Endometrium (tissue), 2 donors: ENCODE measurements at regions not wholly inside any gene's neighbourhood (a gene's known extent, or its start where the extent isn't known, plus 50 kb on each side); places are given as distances from the start of the nearest gene placed in this dataset.

ENCODE experiments used
- FAIRE-seq: peaks from 2 replicates; lab custom pipeline; 2012; peaks lifted over from hg19 to GRCh38; lab: Jason Lieb, UNC
- donor health status: control.
- donor health status: control.

DNA sequence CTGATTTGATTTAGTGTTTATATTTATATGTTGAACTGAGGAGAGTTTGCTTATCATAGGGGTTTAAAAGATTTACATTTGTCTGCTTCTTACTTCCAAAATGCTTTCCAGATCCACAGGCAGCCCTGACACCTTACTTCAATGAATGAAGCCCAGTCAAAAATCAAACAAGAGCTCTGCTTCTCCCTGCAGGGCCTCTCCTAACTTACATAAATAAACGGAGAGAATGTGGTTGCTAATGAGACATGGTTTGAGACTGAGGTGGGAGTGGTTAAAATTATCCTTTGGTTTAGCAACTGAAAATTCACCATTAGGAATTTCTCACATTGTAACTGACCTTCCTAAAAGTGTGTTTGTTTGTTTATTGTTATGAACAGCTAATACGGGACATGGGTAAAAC is 612.3 kb upstream of the FANCL start:
- no peak for FAIRE-seq

DNA sequence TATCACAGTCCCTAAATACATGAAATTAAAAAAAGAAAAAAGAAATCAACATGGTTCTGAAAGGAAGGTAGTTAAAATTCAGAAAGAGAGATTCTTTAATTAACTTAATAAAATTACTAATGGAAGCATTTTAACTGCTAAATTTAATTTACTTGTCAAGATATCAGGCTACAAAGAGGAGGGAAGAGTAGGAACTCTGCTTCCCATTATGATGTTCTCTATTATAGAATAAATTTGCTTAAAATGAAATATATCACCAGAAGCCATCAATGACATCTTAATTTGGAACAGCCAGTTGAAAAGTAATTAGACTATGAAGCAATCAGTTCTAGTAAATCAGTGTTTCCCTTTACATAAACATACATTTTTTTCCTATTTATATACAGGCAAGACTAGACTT is 611.8 kb upstream of the FANCL start:
- FAIRE-seq, result no peak

- FAIRE-seq, result no peak
Observed at GRCh38 chr2:58852243-58852642, 611.1 kb upstream of the FANCL start.

DNA sequence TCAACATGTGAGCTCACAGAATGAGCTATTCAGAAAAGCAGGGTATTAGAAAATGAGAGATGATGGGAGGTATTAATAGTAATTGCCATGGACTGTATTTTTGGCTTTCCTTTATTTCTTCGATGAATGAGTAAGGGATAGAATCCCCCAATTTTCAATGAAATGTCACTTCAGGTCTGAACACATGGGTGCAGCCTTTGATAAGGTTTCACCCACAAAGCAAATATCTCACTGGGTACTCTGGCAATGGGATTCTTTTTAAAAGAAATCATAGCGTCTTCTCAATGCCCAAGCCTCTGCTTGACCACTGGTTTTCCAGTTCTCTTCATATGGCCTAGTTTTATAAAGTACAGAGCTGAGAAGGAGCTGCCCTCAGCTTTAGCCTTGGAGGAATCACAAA is 610.5 kb upstream of the FANCL start:
- FAIRE-seq, result no peak

GRCh38 chr2:58845011-58845410 is 603.9 kb upstream of the FANCL start:
- no peak for FAIRE-seq

DNA sequence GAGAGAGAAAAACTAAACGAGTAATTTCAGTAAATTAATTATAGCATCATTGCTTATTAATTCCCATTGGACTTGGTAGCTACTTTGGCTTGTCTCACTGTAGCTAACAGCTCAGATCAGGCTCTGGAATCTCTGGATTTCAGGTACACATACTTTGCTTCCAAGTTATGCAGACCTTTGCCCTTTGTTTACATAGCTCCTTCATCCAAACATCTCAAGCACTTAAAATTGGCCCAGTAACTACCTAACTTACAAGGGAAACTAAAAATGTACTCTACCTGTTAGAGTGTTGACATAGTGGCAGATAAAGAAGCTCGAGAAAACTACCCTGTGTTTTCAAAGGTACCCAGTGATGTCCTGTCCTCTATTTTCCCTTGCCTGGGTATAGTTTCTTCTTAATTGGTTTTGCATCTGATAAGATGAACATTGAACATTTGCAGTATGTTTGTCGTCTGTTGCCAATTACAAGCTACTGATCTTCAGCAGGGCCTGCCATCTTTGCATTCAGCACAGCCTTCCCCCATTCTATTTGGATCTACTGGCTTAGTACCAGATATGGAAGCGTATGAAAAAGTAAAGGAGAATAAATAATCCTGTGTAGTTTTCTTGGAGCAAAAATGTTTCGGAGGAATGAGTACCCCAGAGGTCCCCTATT is 601.5 kb upstream of the FANCL start:
- no peak for FAIRE-seq

GRCh38 chr2:58834404-58834803 is 593.3 kb upstream of the FANCL start:
- no peak for FAIRE-seq

- no peak for FAIRE-seq
Observed at GRCh38 chr2:58826795-58827194, 585.7 kb upstream of the FANCL start.

- no peak for FAIRE-seq
Observed at GRCh38 chr2:58812771-58813344, 571.7 kb upstream of the FANCL start.

GRCh38 chr2:58805126-58805525 is 564.0 kb upstream of the FANCL start:
- FAIRE-seq, result no peak

- no peak for FAIRE-seq
Observed at GRCh38 chr2:58803192-58803591, 562.1 kb upstream of the FANCL start.

DNA sequence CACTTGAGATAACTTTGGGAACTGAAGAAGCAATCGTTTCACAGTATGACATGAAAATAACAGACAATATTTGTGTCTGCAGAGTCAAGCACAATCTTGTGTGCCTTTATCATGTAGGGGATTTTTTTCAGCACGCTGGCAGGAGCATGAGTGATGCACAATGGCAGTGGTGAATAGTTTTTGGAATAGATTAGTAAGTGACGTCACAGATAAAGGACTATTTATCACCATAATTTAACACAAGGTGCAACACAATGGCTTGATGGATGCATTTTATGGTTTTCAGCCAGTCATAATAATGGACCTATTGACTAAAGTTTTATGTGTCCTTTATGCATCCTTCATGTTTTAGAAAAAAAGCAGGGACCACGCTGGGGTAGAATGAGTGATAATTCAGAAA is 559.8 kb upstream of the FANCL start:
- no peak for FAIRE-seq

GRCh38 chr2:58798676-58799208 is 557.6 kb upstream of the FANCL start:
- no peak for FAIRE-seq

- FAIRE-seq, result no peak
Observed at GRCh38 chr2:58796239-58796910, 555.2 kb upstream of the FANCL start.

- no peak for FAIRE-seq
Observed at GRCh38 chr2:58794916-58795315, 553.8 kb upstream of the FANCL start.

DNA sequence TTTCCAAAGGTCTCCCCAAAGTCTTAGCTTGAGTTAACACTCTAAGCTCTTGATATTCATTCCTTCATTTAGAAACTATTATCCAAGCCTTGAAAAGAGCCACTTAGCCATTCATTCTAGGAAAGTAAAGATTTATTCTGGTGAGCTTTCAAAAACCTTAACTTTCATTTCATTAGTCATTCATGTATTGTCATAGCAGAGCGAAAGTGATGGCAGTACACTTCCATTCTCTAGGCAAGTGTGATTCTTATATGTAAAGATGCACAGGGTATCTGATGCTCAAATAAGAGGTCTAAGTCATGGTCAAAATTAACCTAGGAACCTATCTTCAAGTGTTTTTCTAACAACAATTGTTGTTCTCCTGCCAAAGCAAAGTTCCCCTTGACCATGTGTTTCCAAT is 553.0 kb upstream of the FANCL start:
- FAIRE-seq, result no peak

DNA sequence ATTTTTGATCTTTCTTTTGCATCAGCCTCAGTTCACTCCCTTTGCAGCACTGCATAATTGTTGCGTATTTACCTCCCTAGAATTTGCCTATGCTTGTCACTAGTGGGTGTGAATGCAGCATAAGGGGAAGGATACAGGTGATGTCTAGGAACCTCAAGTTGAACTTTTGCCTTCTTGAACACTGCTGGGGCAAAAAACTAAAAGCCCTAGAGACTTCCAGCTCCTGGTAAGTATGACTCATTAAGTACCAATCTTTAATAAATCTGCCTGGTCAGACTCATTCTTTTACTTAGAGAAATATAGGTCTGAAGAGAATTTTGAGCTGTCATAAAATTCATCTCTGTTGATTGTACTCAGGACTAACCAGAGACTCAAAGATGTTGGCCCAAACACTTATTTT is 547.3 kb upstream of the FANCL start:
- FAIRE-seq, result no peak

GRCh38 chr2:58770846-58771245 is 529.7 kb upstream of the FANCL start:
- FAIRE-seq, result no peak

DNA sequence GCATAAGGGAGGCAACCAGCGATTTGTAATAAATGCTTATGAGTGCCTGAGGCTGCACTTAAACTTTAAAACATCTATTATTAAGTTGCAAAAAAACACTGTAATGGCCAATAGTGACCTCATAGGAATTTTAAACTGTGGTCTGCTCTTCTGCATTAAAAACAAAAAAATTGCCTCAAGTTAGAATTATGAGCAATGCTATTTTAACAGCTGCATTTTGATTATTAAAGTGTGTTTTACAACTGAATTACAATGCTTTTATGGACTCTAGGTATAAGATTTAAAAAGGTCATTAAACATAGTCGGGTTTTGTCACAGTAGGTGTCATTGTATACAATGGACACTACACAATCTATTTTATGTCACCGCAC is 528.7 kb upstream of the FANCL start:
- no peak for FAIRE-seq

GRCh38 chr2:58769111-58769863 is 528.2 kb upstream of the FANCL start:
- no peak for FAIRE-seq

DNA sequence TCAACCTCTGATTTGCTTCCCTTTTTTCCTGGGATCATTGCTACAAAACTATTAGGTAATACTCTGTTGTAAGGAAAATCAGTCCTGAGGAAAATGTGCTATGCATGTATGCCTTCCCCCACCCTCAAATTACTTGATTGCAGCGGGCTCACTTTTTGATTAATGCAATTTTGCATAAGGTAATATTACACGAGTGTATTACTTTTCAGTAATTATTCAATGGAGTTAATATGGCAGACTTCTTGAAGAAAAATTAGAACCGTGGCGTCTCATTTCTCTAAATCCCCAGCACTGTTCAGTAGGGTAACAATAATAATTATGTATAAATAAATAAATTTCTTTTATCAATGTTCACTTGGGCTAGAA is 527.6 kb upstream of the FANCL start:
- FAIRE-seq, result no peak

DNA sequence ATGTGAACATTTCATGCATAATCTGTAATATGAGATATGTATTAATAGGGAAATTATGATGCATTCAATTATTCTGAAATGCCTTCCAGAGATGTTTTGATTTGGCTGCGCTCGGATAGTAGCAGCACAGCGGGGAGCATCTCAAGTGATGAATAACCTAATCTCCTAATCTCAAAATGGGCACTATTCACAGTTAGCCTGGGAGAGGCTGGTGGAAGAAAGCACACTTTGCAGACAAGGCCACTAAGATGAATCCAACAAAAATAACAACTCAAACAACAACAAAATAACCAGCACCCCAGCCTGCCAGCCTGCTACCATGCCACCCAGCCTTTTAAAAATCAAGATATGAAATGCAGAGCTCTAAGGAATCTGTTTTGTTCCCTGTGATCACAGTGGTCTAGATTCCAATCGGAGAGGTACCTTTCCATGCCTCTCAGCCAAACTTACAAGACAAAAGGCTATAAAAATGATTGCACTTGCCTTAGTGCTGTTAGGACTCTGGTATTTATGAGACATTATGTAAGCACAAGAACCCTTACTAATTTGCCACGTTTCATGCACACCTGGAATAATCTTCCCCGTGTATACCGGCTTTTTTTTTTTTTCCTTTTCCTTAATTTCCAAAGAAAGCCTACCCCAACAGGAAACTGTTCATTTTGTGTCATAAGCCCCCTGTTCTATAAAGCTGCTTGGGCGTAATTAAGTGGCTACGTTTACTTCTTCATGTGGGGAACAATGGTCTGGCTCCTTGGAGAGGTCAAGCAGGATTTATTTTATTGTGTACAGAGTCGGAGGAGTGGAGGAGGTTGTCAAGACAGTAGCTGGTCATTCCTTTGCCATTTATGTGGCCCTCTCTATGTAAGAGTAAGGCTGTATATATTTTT is 526.9 kb upstream of the FANCL start:
- no peak for FAIRE-seq
